IPS-NIHi7 (cell line): ENCODE measurements at regions not wholly inside any gene's neighbourhood (a gene's known extent, or its start where the extent isn't known, plus 50 kb on each side); places are given as distances from the start of the nearest gene placed in this dataset.
"Not testable (repeated sequence)": the region's sequence is repeated elsewhere in the genome, so short reads cannot be mapped to it uniquely, and the experiment has no call there.

Source experiments
- DNase-seq: peaks from one replicate; pipeline ENCODE4 v3.0.0; 2012; ENCODE audit warnings: mixed read lengths; ENCODE audit errors: extremely low spot score

DNA sequence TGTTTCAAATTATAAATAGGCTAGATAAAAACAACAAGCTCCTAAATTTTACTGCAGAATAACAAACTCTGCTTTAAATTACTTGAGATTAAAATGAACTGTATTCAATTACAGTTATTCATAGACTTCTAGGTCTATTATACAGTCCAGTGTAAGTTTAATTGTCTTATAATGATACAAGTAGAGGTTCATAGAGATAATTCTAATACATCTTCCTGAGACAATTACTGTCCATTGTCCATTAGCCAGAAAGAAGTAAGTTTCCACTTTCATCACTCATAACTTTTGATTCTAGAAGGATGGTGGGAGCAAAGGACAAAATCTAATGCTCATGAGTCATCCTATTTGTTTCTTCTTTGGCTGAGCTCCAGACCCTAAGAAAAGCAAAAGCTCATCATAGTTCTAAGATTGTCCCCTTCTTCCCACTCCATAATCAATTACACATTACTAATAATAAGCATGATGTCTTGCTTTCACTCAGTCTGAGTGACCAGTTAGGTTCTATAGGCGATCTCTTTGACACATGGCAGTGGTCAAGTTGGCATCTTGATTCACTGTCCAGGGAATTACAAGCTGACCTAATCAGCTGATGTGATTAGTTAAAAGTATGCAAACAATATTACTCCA, 502.5 kb upstream of the IZUMO3 start:
- DNase-seq: no peak

DNA sequence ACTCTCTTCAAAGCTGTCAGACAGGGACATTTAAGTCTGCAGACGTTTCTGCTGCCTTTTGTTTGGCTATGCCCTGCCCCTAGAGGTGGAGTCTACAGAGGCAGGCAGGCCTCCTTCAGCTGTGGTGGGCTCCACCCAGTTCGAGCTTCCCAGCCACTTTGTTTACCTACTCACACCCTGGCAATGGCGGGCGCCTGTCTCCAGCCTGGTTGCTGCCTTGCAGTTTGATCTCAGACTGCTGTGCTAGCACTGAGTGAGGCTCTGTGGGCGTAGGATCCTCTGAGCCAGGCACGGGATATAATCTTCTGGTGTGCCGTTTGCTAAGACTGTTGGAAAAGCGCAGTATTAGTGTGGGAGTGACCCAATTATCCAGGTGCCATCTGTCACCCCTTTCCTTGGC, 499.8 kb upstream of the IZUMO3 start:
- not testable (repeated sequence) for DNase-seq

DNA sequence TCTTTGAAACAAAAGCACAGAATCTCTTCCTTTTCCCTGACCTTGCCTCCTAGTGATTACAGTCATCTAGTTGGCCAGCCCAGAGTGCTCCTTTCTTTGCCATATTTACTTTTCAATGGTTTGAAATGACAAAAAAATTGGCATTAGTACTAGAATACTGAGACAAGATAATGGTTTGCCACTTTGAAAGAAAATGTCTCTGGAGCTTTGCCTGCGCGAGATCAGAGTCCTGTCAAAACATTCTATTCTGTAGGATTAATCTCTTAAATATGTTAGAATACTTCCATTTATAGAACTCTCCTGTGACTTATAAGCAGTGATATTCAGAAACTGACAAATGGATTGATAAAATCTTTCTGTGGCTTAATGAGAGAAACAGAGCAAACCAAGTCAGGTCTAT, 484.0 kb upstream of the IZUMO3 start:
- DNase-seq: no peak

GRCh38 chr9:25025686-25026085, 480.0 kb upstream of the IZUMO3 start:
- DNase-seq: no peak

DNA sequence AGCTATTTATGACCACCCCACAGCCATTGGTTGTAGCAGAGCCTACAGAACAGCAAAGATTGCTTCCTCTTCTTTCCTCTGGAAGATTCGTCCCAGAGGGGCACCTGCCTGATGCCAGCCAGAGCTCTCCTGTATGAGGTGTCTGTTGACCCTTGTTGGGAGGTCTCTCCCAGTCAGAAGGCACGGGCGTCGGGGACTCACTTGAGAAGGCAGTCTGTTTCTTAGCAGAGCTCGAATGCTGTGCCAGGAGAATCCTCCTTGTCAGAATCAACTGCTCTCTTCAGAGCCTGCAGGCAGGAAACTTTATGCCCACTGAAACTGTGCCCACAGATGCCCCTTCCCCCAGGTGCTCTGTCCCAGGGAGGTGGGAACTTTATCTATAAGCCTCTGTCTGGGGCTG, 479.5 kb upstream of the IZUMO3 start:
- no peak for DNase-seq

DNA sequence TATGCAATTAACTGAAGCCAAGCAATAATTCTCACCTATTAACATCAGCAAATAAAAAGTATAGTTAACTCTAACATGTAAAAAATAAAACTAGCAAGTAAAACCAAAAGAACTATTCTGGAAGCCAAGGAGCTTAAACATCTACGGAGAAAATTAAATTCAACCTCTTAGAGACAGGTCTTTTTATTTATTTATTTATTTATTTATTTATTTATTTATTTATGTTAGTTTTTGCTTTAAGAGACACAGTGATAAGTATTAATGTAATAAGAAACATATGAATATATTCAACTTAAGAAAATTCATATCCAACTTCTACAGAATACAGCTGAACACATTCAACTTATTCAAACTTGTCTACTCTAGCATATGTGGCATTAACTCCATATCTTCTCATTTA, 472.1 kb upstream of the IZUMO3 start:
- no peak for DNase-seq

DNA sequence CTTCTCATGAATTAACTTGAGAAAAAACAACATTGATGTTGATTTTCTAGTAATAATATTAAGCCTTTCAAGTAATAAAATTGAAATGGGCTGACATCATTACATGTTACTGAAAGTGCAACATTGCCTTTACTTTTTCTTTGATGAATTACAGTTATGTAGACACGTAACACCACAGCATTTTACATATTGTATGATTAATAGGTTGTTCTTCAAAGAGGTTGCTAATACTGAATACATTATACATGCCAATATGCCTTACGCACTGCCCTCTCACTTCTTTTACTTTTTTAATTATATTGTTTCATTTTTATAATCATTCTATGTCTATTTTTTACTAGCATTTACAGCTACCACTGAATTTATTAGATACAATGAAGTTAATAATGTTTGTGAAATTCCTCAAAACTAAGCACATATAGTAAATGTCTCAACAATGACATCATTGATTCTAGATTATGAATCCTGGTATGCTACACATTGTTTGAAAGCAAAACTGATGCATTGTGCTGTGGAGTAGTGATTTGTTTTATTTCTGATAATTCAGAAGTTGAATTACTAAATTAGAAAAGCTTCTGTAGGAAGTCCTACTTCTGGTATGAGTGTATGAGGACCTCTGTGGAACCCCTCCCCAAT, 464.4 kb upstream of the IZUMO3 start:
- no peak for DNase-seq

DNA sequence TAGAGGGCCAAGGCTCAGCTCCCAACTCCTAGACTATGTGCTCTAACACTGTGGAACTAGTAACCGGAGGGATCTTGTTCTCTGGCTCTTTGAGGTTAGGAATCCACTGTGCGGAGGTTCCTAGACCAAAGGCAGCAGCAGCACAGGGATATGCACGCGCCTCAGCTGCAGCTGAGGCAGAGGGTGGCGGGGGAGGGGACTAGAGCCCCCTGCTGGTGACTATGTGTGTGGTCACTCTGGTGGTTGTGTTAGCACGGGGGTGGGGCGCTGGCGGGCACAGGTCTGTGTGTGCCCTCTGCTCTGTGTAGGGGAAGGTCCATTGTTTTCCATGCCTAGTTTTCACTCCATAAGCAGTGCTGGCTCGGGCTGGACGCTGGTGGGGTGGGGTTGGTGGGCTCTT, 458.0 kb upstream of the IZUMO3 start:
- DNase-seq: peak; percentile 84

- peak; percentile 20 for DNase-seq
Observed at GRCh38 chr9:24986331-24986730, 440.6 kb upstream of the IZUMO3 start.

DNA sequence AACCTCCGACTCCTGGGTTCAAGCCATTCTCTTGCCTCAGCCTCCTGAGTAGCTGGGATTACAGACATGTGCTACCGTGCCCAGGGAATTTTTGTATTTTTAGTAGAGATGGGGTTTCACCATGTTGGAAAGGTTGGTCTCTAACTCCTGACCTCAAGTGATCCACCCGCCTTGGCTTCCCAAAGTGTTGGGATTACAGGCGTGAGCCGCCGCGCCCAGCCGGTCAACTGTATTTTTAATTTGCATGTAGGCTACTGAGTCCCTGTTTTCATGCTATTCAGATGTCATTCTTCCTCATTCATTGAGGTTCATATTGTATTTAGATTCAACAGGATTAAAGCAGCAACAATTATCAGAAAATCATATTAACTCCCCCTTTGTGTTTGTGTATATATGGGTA, 425.1 kb upstream of the IZUMO3 start:
- not testable (repeated sequence) for DNase-seq

DNA sequence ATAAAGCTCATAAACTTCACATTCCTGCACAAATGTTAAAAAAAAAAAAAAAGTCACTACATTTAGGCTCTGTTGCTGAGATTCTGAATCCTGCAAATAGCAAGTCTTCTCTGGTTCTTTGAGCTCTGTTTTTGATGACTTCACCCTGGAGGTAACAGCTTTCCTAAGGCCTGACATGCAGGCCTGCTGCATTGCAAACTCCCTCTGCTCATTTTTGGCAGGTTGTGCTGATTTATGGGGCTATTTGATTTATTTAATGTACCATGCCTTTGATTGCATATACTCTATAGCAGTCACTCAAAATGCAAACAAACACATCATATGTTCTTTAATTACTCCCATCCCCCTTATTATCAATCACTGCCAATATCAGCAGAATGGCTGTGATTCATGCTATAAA, 416.1 kb upstream of the IZUMO3 start:
- DNase-seq: no peak

DNA sequence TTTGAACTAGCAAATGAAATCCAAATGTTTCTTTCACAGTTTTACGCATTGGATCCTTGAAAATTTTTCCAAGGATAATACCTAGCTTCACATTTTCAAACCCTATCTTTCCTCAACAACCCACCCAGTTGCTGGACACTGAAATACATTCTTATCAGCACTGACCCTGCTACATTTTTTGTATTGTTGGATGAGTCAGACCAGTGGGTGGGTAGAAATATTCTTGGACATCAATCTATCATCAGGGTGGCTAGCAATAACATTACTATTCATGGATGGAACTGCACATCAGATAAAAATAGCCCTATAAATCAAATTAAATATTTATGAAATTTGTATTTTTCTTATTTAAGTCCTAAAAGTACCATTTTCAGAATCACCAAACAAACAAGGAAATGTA, 407.4 kb upstream of the IZUMO3 start:
- no peak for DNase-seq

DNA sequence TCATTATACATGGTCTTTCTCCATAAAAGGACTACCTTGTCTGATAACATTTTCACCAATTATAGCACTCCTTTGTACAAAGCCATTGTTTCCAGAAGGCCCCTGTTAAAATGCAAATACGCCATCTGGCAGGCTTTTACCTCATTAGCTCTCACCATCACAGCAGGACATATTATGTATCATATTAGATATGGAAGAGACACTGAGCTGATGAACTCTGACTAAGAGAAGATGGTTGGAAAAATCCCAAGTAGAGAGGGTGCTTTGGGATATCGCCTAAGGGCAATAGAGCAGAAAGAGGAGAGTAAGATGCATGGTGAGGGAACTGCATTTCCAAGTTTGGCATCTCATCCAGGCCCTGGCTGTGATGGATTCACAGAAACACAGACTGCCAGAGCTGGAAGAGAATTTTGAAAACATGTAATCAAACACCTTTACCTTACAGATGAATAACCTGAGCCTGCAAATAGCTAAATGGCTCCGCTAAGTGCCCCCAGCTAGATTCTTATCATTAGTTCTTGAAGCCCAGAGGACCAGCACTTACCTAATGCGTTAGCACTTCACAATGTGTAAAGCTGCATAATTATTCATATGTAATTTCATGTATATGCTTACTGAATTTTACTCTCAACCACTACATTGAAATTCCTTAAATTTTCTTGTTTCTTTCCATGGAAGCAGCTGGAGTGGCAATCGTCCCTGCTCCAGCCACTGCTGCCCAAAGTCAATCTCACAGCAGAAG, 393.6 kb upstream of the IZUMO3 start:
- no peak for DNase-seq

- no peak for DNase-seq
Observed at GRCh38 chr9:24936117-24936516, 390.4 kb upstream of the IZUMO3 start.

DNA sequence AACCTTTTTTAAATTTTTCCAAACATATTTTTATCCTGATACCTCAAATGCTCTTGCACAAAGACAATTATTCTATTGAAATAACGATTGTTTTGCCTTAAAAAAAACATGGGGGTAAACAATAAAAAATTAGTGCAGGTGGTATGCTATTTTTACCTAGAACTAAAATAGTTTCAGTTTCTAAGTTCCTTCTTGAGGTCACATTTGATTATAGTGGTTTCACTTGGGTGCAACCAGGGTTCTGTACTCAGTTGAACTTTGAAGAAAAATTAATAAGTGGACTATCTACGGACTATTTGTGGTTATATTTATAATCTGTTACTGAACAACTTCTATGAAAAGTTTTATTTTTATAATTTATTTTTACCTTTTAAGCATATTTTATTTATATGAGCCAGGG, 387.1 kb upstream of the IZUMO3 start:
- no peak for DNase-seq

GRCh38 chr9:24931894-24932293, 386.2 kb upstream of the IZUMO3 start:
- DNase-seq: no peak

DNA sequence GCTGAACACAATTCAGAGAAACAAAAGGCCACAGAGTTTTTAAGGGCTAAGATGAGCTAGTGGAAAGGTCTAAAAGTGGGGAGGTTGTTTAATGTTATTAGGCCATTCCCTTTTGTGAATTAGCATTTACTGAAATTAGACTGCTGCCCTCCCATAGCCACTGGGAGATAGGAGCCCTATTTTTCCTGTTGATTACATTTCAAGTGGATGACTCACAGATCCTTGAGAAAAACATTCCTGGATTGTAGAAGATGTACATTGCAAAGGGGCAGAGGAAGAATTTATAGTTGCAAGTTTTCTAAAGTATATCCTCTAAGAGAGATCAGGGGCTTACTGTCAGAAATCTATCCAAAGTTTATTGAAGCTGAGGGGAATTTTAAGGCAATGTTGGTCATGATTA, 367.1 kb upstream of the IZUMO3 start:
- peak; percentile 7 for DNase-seq

DNA sequence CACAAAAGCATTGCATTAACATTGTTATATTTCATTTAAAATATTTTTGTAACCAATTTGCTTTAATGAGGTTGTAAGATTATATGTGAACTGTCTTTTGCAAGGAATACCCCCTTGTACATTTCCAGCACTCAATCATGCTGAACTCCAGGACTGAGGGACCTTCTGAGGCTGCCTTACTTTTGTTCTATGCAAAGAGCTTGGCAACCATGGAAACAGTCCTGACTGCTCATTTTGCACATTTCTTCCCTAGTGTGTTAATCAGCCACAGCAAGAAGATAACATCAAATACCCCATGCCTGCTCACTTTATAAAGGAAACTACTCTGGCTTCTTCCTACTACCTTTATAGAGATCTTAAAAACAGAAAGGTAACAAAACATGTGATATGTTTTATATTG, 355.6 kb upstream of the IZUMO3 start:
- DNase-seq: no peak

DNA sequence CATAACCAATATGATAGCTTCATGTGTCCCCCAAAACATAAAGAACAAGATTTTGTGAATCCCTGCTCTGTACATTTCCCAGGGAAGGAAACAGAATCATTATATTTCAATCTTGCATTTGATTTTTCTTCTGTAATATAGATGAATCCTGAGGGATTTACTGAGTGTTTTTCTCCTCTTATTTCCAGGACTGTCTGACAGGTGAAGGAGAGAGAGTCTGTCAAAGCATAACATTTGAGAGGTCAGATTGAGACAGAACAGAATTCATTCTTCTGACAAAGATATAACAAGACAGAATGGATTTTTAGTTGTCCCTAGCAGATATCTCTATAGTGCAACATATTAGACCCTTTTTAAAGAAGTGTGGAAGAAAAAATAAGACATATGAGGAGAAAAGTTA, 354.5 kb upstream of the IZUMO3 start:
- DNase-seq: no peak

DNA sequence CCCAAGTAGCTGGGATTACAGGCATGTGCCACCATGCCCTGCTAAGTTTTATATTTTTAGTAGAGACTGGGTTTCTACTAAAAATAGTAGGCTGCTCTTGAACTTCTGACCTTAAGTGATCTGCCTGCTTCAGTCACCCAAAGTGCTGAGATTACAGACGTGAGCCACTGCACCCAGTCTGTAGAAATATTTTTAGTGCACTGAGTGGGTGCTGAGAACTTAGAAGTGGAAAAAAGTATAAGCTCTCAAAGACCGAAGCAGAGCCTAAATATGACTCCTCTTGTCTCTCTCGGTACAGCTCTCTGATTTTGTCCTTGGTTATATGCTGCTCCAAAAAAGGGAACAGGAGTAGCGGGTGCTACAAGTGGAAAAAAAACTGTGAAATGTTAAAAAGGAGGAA, 353.8 kb upstream of the IZUMO3 start:
- no peak for DNase-seq

- no peak for DNase-seq
Observed at GRCh38 chr9:24897826-24898225, 352.1 kb upstream of the IZUMO3 start.

DNA sequence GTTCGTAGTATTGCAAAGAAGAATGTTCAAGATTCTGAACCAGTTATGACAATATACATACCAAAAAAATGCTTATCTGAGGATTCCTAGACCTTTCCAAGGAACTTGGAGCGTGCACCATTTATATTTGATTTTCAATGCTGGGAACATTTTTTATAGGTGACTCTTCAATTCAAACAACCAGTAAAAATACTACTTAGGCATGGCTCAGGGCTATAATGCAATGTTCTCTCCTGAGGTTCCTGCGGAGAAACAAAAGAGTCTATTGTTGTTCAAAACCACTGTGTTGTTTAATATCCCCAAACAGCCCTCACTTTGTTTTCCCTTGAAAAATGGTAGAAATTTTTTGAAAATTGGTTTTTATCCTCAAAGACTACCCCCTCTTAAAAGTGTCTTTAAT, 335.7 kb upstream of the IZUMO3 start:
- no peak for DNase-seq

- DNase-seq: no peak
Observed at GRCh38 chr9:24879591-24879990, 333.9 kb upstream of the IZUMO3 start.
